ENCODE measurements at regions not wholly inside any gene's neighbourhood (a gene's known extent, or its start where the extent isn't known, plus 50 kb on each side); places are given as distances from the start of the nearest gene placed in this dataset.

DNA sequence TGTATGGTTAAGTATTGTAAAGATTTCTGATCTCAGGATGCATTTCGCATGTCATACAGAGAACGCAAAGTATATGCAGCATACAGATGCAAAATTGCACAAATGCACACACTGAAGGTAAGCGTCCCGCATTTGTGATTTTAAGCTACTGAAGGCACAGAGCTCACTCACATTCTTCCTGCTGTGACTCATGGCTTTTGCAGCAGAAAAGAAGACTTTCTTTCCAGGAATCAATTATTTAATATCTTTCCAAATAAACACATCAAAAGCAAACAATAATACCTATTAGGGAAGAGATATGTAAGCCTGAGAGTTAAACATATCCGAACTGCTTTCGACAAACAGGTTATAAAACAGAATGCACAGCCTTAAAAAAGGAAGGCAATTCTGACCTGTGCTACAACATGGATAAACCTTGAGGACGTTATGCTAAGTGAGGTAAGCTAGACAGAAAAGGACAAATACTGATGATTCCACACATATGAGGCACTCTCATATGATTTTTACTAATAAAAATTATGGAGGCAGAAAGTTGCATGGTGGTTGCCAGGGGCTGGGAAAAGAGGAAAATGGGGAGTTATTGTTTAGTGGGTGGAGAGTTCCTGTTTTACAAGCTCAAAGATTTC lies 109.0 kb downstream of the TFAP2A start:
- no peak for TF ChIP-seq GATA3 (IDR thresholded peaks at IDR 0.05; ENCODE audit: low read depth, low read length)
- no peak for TF ChIP-seq GATA2 (IDR thresholded peaks at IDR 0.05; ENCODE audit: low read depth, low read length)

Measured in SH-SY5Y (cell line).